PC-3 (cell line): ENCODE measurements at regions not wholly inside any gene's neighbourhood (a gene's known extent, or its start where the extent isn't known, plus 50 kb on each side); places are given as distances from the start of the nearest gene placed in this dataset.

Experiments used
- ATAC-seq: fragments of 200-7000 bp; cut with Tn5 transposase; 2 replicates; pipeline ENCODE4 v1.9.1; 2020; ENCODE audit warnings: mild to moderate bottlenecking, moderate library complexity
- BruUV-seq: library from RNA; stranded (reverse); fragments of 400-500 nt; replicated peaks from 2 replicates; lab custom pipeline; 2021; lab: Mats Ljungman, UMichigan
- CTCF ChIA-PET: fragments of 300-600 bp; sonication (Branson Sonifier 250); formaldehyde crosslinking; loops from one replicate; lab custom pipeline; 2022; ENCODE audit warnings: antibody characterized with exemption; lab: Charles Lee
- POLR2A ChIA-PET: fragments of 300-600 bp; sonication (Branson Sonifier 250); formaldehyde crosslinking; loops from one replicate; lab custom pipeline; 2022; ENCODE audit warnings: antibody characterized with exemption; ENCODE audit not compliant: unreplicated experiment; lab: Charles Lee
- DNase-seq: peaks from one replicate; pipeline ENCODE4 v3.0.0-alpha.2; 2015
- H2AFZ ChIP-seq: fragments of 300-600 bp; sonication (generic); 2 replicates; pipeline ENCODE4 v1.6.0; 2016; ENCODE audit warnings: antibody characterized with exemption, low read length
- H3F3A ChIP-seq: fragments of 300-600 bp; sonication (generic); one replicate; pipeline ENCODE4 v1.6.0; 2017; ENCODE audit warnings: antibody characterized with exemption, low read length, control low read depth, mild to moderate bottlenecking; ENCODE audit not compliant: unreplicated experiment
- H3K27ac ChIP-seq: fragments of 300-600 bp; sonication (generic); 2 replicates; pipeline ENCODE4 v1.5.1; 2016; ENCODE audit warnings: mild to moderate bottlenecking, low read length
- H3K27me3 ChIP-seq: fragments of 300-600 bp; sonication (generic); 2 replicates; pipeline ENCODE4 v1.6.1; 2016; ENCODE audit warnings: low read length, mixed read lengths
- H3K36me3 ChIP-seq: fragments of 300-600 bp; sonication (generic); 2 replicates; pipeline ENCODE4 v1.6.1; 2016; ENCODE audit warnings: low read depth, mixed run types, low read length, mixed read lengths
- H3K4me1 ChIP-seq: fragments of 300-600 bp; sonication (generic); 2 replicates; pipeline ENCODE4 v1.5.1; 2016; ENCODE audit warnings: low read length; ENCODE audit not compliant: insufficient read depth
- H3K4me2 ChIP-seq: fragments of 300-600 bp; sonication (generic); 2 replicates; pipeline ENCODE4 v1.6.0; 2016; ENCODE audit warnings: low read length
- H3K4me3 ChIP-seq: fragments of 300-600 bp; sonication (generic); 2 replicates; pipeline ENCODE4 v1.5.1; 2016; ENCODE audit warnings: mild to moderate bottlenecking, low read length, mixed read lengths
- H3K79me2 ChIP-seq: fragments of 300-600 bp; sonication (generic); 2 replicates; pipeline ENCODE4 v1.6.1; 2017; ENCODE audit warnings: low read length, mixed read lengths
- H3K9ac ChIP-seq: fragments of 300-600 bp; sonication (generic); 2 replicates; pipeline ENCODE4 v1.6.0; 2016; ENCODE audit warnings: mild to moderate bottlenecking, low read length
- H3K9me2 ChIP-seq: fragments of 300-600 bp; sonication (generic); replicated peaks from 2 replicates; pipeline ENCODE4 v1.6.1; 2016; ENCODE audit warnings: mixed run types, low read length, mixed read lengths
- H3K9me3 ChIP-seq: fragments of 300-600 bp; sonication (generic); 2 replicates; pipeline ENCODE4 v1.6.1; 2016; ENCODE audit warnings: low read length, mixed read lengths
- H4K20me1 ChIP-seq: fragments of 300-600 bp; sonication (generic); 2 replicates; pipeline ENCODE4 v1.6.1; 2016; ENCODE audit warnings: low read length, mixed read lengths
- CTCF ChIP-seq: fragments of 300-600 bp; sonication (generic); conservative IDR thresholded peaks from 2 replicates; pipeline ENCODE4 v1.5.1; 2017; ENCODE audit warnings: antibody characterized with exemption, low read depth, mild to moderate bottlenecking, low read length
- EZH2 ChIP-seq: fragments of 300-600 bp; sonication (generic); IDR thresholded peaks from one replicate; pipeline ENCODE4 v1.6.1; 2017; ENCODE audit warnings: antibody characterized with exemption, mild to moderate bottlenecking, low read length; ENCODE audit not compliant: unreplicated experiment
- EZH2phosphoT487 ChIP-seq: fragments of 300-600 bp; sonication (generic); IDR thresholded peaks from 2 replicates; pipeline ENCODE4 v1.6.1; 2018; ENCODE audit warnings: mild to moderate bottlenecking, antibody characterized with exemption, low read length, borderline replicate concordance
- intact Hi-C: fragments of 100-400 bp; cut with micrococcal nuclease; formaldehyde crosslinking; loops from 2 replicates; pipeline ENCODE4 v1.9.0; 2023

- no peak overlapping the region for H3K4me3 ChIP-seq
- no peaks in the 10 kb centered on the region for H3F3A ChIP-seq
- DNase-seq (no peak), ATAC-seq (no peak)
- no peak overlapping the region for H3K9ac ChIP-seq
- H2AFZ ChIP-seq = no peak overlapping the region
- intact Hi-C loops = loop anchor here (5.0 kb wide), 1 partner anchor 83 kb away; no protein-coding TSS in a partner anchor
- TF ChIP-seq EZH2phosphoT487 (no peak), EZH2 (no peak), CTCF (no peak)
- no peaks in the 10 kb centered on the region for H4K20me1 ChIP-seq
- ChIA-PET CTCF (no interaction called here), POLR2A (no interaction called here)
- no peaks in the 10 kb centered on the region for H3K9me2 ChIP-seq
- no peaks in the 10 kb centered on the region for H3K79me2 ChIP-seq
- no peaks in the 10 kb centered on the region for H3K9me3 ChIP-seq
- H3K4me2 ChIP-seq = no peak overlapping the region
- H3K27ac ChIP-seq = no peak overlapping the region
- no TSS peak for BruUV-seq
- no peaks in the 10 kb centered on the region for H3K4me1 ChIP-seq
- no peaks in the 10 kb centered on the region for H3K36me3 ChIP-seq
- peaks cover 37% of the 10 kb centered on the region for H3K27me3 ChIP-seq
Measured at GRCh38 chr21:32915099-32915498, 110.6 kb upstream of the OLIG2 start.

GRCh38 chr21:32916088-32916487 is 109.6 kb upstream of the OLIG2 start:
- ATAC-seq (no peak), DNase-seq (no peak)
- Histone ChIP-seq H3K27me3 (peaks cover 37% of the 10 kb centered on the region), H3K4me2 (no peak overlapping the region), H3K4me1 (no peaks in the 10 kb centered on the region), H2AFZ (no peak overlapping the region), H3K9me3 (no peaks in the 10 kb centered on the region), H3K79me2 (no peaks in the 10 kb centered on the region), H4K20me1 (no peaks in the 10 kb centered on the region), H3K9me2 (no peaks in the 10 kb centered on the region), H3K36me3 (no peaks in the 10 kb centered on the region), H3K27ac (no peak overlapping the region), H3K9ac (no peak overlapping the region), H3K4me3 (no peak overlapping the region), H3F3A (no peaks in the 10 kb centered on the region)
- BruUV-seq = no TSS peak
- intact Hi-C loops = loop anchor here (5.0 kb wide), 1 partner anchor 84 kb away; no protein-coding TSS in a partner anchor
- ChIA-PET CTCF (no interaction called here), POLR2A (no interaction called here)
- no peak for TF ChIP-seq EZH2
- no peak for TF ChIP-seq EZH2phosphoT487
- no peak for TF ChIP-seq CTCF

GRCh38 chr21:32916522-32917099 is 109.1 kb upstream of the OLIG2 start:
- peak; percentile 58 for ATAC-seq
- H3K27me3 ChIP-seq = peaks cover 37% of the 10 kb centered on the region
- POLR2A ChIA-PET = no interaction called here
- H3K36me3 ChIP-seq = no peaks in the 10 kb centered on the region
- no TSS peak for BruUV-seq
- no peak overlapping the region for H3K9ac ChIP-seq
- no peak overlapping the region for H3K27ac ChIP-seq
- no peak overlapping the region for H2AFZ ChIP-seq
- DNase-seq = peak; percentile 39
- H3K79me2 ChIP-seq = no peaks in the 10 kb centered on the region
- CTCF ChIA-PET = no interaction called here
- H3K4me1 ChIP-seq = no peaks in the 10 kb centered on the region
- intact Hi-C loops = loop anchor here (5.0 kb wide), 1 partner anchor 84 kb away; no protein-coding TSS in a partner anchor
- H3K9me2 ChIP-seq = no peaks in the 10 kb centered on the region
- no peaks in the 10 kb centered on the region for H3K9me3 ChIP-seq
- H4K20me1 ChIP-seq = no peaks in the 10 kb centered on the region
- no peak overlapping the region for H3K4me3 ChIP-seq
- no peak overlapping the region for H3K4me2 ChIP-seq
- no peaks in the 10 kb centered on the region for H3F3A ChIP-seq
- TF ChIP-seq CTCF = peak; percentile 67
- no peak for TF ChIP-seq EZH2
